Fibroblast of the aortic adventitia (primary cell): ENCODE measurements at regions not wholly inside any gene's neighbourhood (a gene's known extent, or its start where the extent isn't known, plus 50 kb on each side); places are given as distances from the start of the nearest gene placed in this dataset.

Experiments used
- DNase-seq: peaks from one replicate; pipeline ENCODE4 v3.0.0-alpha.2; 2010; ENCODE audit warnings: low read depth
- H3K4me3 ChIP-seq: 2 replicates; pipeline ENCODE4 v1.5.1; 2011; ENCODE audit warnings: low read depth, mild to moderate bottlenecking, control low read depth, low read length, moderate library complexity
- TF ChIP-seq, protein P1 (sequence below): IDR thresholded peaks from 2 replicates; pipeline ENCODE4 v1.5.1; 2011; ENCODE audit warnings: mild to moderate bottlenecking, low read length, control low read depth, inconsistent platforms; ENCODE audit not compliant: insufficient read depth

GRCh38 chr2:33967103-33967502 lies 368.0 kb upstream of the FAM98A start:
- DNase-seq: no peak
- TF ChIP-seq, protein P1, sequence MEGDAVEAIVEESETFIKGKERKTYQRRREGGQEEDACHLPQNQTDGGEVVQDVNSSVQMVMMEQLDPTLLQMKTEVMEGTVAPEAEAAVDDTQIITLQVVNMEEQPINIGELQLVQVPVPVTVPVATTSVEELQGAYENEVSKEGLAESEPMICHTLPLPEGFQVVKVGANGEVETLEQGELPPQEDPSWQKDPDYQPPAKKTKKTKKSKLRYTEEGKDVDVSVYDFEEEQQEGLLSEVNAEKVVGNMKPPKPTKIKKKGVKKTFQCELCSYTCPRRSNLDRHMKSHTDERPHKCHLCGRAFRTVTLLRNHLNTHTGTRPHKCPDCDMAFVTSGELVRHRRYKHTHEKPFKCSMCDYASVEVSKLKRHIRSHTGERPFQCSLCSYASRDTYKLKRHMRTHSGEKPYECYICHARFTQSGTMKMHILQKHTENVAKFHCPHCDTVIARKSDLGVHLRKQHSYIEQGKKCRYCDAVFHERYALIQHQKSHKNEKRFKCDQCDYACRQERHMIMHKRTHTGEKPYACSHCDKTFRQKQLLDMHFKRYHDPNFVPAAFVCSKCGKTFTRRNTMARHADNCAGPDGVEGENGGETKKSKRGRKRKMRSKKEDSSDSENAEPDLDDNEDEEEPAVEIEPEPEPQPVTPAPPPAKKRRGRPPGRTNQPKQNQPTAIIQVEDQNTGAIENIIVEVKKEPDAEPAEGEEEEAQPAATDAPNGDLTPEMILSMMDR: no peak
- no peak overlapping the region for H3K4me3 ChIP-seq

- no peak overlapping the region for H3K4me3 ChIP-seq
- DNase-seq: no peak
- TF ChIP-seq, protein P1: no peak
Observed at GRCh38 chr2:33958591-33958990, 359.5 kb upstream of the FAM98A start.

GRCh38 chr2:33949371-33949770 lies 350.3 kb upstream of the FAM98A start:
- no peak for DNase-seq
- TF ChIP-seq, protein P1: no peak
- no peak overlapping the region for H3K4me3 ChIP-seq

DNA sequence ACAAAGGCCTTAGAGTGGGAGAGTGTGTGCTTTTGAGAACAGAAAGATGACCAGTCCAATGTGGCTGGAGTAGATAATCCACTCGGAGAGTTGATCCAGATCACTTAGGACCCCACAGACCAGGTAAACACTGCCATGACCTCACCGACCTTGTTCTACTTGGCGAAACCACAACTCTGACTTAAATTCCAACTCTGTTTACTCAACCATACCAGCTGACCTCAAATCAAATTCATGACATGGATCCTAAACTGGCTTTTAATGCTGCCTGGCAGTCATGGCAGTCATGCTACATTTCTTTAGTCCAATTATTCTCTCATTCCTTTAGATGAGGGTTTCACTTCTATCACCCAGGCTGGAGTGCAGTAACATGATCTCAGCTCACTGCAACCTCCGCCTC lies 347.1 kb upstream of the FAM98A start:
- TF ChIP-seq, protein P1: no peak

GRCh38 chr2:33933203-33933602 lies 334.1 kb upstream of the FAM98A start:
- DNase-seq: no peak
- TF ChIP-seq, protein P1: no peak
- H3K4me3 ChIP-seq: no peak overlapping the region

More for the DNA sequence above, 347.1 kb upstream of the FAM98A start:
- no peak overlapping the region for H3K4me3 ChIP-seq
- DNase-seq: no peak

DNA sequence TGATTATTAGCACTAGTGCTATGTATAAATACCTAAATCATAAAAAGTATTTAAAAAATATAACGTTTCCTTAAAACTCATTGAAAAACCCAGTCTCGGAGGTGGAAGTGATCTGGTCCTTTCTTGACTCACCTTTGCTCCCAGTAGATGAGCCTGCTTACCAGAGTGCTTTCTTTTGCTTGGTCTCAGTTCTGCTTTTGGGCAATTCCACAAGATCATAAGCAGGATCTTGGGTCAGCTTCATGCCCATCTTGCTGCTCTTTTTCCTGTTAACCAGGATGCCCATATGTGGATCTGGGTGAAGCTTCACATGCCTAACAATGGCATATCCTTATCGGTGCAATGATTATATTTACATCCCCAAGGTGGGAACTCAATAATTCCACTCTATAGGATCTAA lies 332.1 kb upstream of the FAM98A start:
- TF ChIP-seq, protein P1: no peak
- no peak for DNase-seq
- H3K4me3 ChIP-seq: no peak overlapping the region

GRCh38 chr2:33929467-33929866 lies 330.4 kb upstream of the FAM98A start:
- TF ChIP-seq, protein P1: no peak
- no peak for DNase-seq
- H3K4me3 ChIP-seq: no peak overlapping the region
